HG03135 (cell line): ENCODE measurements at regions not wholly inside any gene's neighbourhood (a gene's known extent, or its start where the extent isn't known, plus 50 kb on each side); places are given as distances from the start of the nearest gene placed in this dataset.
"Not testable (repeated sequence)": the region's sequence is repeated elsewhere in the genome, so short reads cannot be mapped to it uniquely, and the experiment has no call there.

Experiments
- ATAC-seq: cut with Tn5 transposase; IDR thresholded peaks from one replicate; pipeline ENCODE4 v1.9.1; 2021; ENCODE audit warnings: mild to moderate bottlenecking, moderate library complexity; ENCODE audit not compliant: unreplicated experiment

GRCh38 chr7:17083392-17084165, 201.8 kb upstream of the AGR3 start:
- ATAC-seq = no peak

DNA sequence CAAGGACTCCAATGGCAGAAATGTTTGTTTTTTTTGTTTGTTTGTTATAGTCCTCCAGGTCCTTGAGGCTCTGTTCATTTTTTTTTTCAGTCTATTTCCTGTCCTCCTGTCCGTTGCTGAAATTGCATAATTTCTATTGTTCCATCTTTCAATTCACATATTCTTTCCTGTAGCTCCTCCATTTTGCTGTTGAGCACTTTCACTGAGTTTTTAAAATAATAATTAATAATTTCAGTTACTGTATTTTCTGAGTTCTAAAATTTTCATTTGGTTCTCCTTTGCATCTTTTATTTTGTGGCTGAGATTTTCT, 202.3 kb upstream of the AGR3 start:
- no peak for ATAC-seq

DNA sequence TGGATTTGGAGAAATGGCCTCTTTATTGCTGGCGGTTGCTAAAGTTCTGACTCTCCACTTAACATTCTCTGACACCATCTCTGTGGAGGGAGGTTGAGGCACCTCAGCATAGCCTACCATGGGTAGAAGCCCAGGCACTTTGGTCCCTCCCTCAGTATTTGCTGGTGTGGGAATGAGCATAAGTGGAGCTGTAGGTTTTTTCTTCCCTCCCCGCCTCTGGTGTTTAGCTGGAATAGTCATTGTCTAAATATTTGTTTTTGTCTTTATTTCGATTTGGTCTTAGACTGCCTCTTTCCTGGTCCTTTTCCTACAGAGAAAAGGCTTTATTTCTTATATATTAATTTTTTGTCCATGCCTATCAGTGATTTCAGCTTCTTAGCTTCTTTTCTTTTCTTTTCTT, 203.4 kb upstream of the AGR3 start:
- no peak for ATAC-seq

DNA sequence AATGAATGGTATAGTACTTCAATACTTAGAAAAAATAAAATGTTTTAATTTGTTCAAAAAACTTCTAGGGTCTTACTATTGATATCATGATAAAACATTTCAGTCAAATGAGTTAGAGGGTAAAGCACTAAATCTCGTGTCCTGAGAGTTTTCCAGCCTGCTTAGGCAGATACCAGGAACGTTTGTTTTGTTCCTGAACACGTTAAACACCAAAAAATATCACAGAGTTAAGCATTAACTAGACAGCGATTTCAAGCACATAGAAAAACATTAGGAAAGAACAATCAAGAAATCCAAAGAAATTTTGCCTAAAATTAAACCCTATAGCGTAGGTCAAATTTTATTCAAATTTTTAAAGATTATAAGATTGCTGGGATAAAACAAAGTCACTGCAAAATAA, 204.6 kb upstream of the AGR3 start:
- no peak for ATAC-seq

DNA sequence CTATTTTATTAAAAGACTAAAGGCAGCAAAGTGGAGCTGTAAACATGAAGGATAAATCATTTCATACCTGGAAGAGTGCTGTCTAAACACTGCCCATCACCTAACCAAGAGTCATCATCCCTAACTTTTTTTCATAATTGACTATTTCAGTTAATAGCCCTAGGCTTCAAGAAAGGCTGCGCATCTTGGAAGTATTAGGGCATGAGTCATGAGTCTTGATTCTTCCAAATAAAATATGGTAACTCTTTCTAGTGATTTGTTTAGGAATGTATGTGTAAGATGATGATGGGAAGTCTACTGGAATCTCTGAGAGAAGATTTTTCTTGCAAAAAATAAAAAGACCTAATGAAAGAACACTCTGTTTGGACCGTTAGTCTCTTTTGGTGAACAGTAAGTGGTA, 207.7 kb upstream of the AHR start:
- no peak for ATAC-seq

DNA sequence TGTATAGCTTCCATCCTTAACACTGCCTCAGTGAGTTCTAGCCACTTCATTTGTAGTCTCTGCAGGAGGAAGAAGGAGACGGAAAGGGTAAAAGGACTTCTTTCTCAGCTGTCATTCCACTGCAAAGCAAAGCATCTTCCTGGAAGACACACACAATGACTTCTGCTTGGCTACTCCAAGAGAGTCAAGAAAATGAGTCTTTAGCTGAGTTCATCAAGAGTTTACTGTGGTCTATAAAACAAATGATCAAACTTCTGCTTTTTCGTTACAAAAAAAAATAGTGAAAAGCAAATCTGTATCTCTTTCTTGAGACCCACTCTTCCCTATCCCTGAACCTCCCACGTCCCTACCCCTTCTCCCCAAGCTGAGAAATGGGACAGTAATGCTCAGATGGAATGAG, 205.0 kb upstream of the AHR start:
- ATAC-seq = no peak

DNA sequence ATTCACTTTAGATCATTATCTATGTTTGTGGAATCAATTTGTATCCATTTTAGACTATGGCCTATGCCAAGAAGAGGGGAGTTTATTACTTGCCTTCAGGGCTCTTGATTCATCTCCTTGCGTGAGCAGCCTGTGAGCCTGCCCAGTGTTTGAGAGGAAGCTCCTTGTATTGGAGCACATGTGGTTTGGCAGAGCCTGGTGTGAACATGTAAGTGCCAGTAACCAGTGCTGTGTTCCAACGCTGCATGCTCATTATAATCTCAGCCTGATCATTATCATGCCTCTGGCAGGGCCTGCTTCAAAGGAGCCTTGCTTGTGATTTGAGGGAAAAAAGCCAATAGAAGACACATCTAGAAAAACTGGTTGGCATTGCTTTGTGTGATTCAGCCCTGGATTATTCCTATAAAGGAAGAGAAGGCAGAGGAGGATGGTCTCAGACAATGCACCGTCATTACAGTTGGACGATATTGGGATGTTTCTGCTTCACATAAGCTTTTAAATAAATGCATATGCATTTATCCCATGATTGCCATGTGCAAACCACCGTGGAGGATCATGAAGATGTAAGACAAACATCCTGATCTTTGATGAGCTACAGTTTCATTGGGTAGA, 203.4 kb upstream of the AHR start:
- no peak for ATAC-seq

DNA sequence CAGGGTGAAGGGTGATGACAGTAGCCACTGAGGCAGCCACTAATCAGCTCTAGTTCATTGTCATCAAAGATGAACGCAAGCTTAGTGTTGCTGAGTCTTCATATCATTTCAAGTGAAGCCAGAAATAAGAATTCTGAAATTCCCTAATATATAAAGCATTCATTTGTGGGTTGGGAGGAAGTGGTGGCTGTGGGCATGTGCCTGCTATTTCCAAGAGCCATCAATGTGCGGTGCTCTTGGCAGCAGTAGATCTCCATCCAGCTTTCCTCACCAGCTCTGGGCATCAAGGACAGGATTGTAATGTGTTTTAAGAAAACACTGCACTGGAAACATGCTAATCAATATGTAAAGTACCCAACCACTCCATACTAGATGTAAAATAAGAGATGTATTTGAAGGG, 202.5 kb upstream of the AHR start:
- no peak for ATAC-seq

- no peak for ATAC-seq
These were observed 200.7 kb upstream of the AHR start for GRCh38 chr7:17097668-17098297.

- ATAC-seq = no peak
These were observed 199.9 kb upstream of the AHR start for GRCh38 chr7:17098515-17098914.

DNA sequence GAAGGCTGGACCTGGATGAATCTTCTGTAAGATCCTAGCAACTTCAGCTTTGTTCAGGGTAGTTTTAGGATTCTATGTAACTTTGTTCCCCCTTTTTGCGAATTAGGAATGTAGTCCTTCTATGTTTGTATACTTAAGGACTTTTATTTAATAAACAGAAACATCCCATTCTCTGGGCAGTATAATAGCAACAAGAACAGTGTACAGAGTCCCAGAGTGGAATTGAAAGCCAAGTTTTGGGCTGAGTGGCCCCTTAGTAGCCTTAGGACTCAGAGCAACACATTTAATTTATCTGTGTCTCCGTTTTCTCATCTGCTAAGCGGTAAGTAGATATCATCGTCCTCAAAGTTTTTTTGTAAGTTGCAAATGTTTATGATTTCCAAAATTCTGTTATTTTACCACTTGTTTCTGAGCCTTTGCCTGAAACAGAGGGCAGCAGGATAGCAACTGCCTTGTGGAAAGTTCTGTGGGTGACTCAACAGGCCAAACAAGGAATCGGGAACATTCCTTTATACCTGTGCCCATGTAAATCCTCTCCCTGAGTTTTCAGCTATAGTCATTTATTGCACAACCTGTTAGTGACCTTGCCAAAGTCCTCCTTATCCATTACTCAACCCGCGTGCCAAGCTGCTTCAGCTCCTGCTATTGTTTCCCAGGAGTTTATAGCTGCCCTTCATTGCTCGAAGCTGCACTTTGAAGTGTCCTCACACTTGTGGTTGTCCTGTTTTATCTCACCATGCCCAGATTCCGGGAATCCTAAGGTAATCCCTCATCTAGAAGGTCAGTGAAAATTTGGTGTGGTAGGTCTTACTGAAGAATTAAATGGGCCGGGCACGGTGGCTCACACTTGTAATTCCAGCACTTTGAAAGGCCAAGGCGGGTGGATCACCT, 199.1 kb upstream of the AHR start:
- ATAC-seq = no peak

GRCh38 chr7:17099974-17100509, 198.4 kb upstream of the AHR start:
- ATAC-seq = not testable (repeated sequence)

GRCh38 chr7:17101207-17101696, 197.2 kb upstream of the AHR start:
- ATAC-seq = no peak

GRCh38 chr7:17103170-17103569, 195.3 kb upstream of the AHR start:
- no peak for ATAC-seq

DNA sequence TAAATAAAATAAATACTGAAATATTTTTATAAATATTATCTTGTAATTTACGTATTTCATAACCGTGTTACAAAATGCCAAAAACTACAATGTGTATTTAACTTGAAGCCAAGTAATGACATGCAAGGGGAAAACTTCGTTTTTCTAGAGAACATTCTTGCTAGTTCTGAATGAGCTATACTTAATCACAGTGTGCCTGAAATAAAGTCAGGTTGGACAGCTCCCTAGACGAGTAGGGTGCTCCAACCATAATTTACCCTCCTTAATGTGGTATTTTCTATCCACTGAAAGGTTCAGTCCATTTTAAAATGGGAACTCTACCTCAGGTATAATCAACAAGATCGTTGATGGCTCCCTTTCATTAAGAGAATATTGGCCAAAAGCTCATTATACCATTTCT, 194.5 kb upstream of the AHR start:
- no peak for ATAC-seq

GRCh38 chr7:17104419-17104818, 194.0 kb upstream of the AHR start:
- ATAC-seq = no peak

GRCh38 chr7:17105701-17106100, 192.8 kb upstream of the AHR start:
- no peak for ATAC-seq

GRCh38 chr7:17108049-17108584, 190.3 kb upstream of the AHR start:
- no peak for ATAC-seq

DNA sequence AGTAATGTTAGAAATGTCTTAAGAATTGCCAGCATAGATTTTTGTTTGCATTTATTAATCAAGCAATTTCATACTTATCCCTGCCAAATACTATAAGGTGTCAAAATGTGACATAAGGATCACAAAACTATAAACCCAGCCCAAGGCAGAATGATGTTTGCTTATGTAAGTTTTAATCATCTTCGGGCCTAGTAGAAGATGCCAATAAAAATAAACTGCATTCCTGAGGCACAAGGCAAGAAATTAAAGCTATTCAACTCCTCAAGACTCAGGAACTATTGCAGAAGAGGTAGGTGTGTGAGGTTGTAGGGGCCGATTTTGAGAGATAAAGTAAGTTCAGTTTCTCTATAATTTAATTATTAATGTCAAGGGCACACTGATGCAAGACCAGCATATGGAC, 189.4 kb upstream of the AHR start:
- ATAC-seq = no peak

DNA sequence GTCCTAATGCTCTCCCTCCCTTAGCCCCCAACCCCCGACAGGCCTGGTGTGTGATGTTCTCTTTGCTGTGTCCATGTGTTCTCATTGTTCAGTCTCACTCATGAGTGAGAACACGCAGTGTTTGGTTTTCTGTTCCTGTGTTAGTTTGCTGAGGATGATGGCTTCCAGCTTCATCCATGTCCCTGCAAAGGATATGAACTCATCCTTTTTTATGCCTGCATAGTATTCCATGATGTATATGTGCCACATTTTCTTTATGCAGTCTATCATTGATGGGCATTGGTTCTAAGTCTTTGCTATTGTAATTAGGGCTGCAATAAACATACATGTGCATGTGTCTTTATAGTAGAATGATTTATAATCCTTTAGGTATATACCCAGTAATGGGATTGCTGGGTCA, 184.7 kb upstream of the AHR start:
- not testable (repeated sequence) for ATAC-seq

GRCh38 chr7:17118412-17118811, 180.0 kb upstream of the AHR start:
- ATAC-seq = no peak
